ENCODE measurements at regions not wholly inside any gene's neighbourhood (a gene's known extent, or its start where the extent isn't known, plus 50 kb on each side); places are given as distances from the start of the nearest gene placed in this dataset.

GRCh38 chr7:67451306-67451705 is 454.7 kb downstream of the TYW1 start:
- H3K79me1 ChIP-seq (ENCODE audit: low read depth, low read length), result no peaks in the 10 kb centered on the region
- H4K91ac ChIP-seq (replicated peaks; ENCODE audit: insufficient read length, low read length), result no peak overlapping the region
- H3K79me2 ChIP-seq (ENCODE audit: control insufficient read depth in 1 of 2, insufficient read depth in 2 of 2, low read length in 2 of 2), result no peaks in the 10 kb centered on the region; a peak in 1 of 4 replicates
- no peak overlapping the region for H2AK5ac ChIP-seq (ENCODE audit: low read depth, low read length)
- no peak overlapping the region for H3K14ac ChIP-seq (ENCODE audit: insufficient read length)
- peaks cover 0 to 3% of the 10 kb centered on the region in 2 experiments for H4K20me1 ChIP-seq (replicated peaks in 1 of 2; ENCODE audit: control insufficient read depth in 1 of 2, insufficient read depth in 2 of 2, low read length in 2 of 2)
- H3K36me3 ChIP-seq (ENCODE audit: control insufficient read depth in 2 of 4, insufficient read depth in 4 of 4, low read length in 3 of 4), result no peaks in the 10 kb centered on the region
- POLR2A ChIA-PET (ENCODE audit: partially characterized antibody), result no interaction called here
- TF ChIP-seq RFX5 (IDR thresholded peaks at IDR 0.05; ENCODE audit: borderline replicate concordance, low read depth, low read length) (no peak), YY1 (IDR thresholded peaks at IDR 0.05; ENCODE audit: low read depth, low read length) (no peak), CBX5 (IDR thresholded peaks at IDR 0.05; ENCODE audit: low read depth, low read length) (no peak), EZH2 (IDR thresholded peaks at IDR 0.05; ENCODE audit: low read depth, low read length, severe bottlenecking) (no peak)
- no peak overlapping the region for H2BK15ac ChIP-seq (ENCODE audit: low read length)
- no peak overlapping the region for H2AFZ ChIP-seq (ENCODE audit: low read length)
- no peak overlapping the region for H3K9ac ChIP-seq (replicated peaks in 1 of 4; ENCODE audit: extremely low read depth in 1 of 4, low read depth in 3 of 4, low read length in 3 of 4)
- no peak overlapping the region for H3K18ac ChIP-seq (ENCODE audit: extremely low read depth, low read length)
- H2BK120ac ChIP-seq (replicated peaks; ENCODE audit: low read depth, low read length), result no peak overlapping the region
- H3K23me2 ChIP-seq (ENCODE audit: low read depth, low read length), result peaks cover 6% of the 10 kb centered on the region; the same call in 1 of the 2 replicates
- H4K8ac ChIP-seq (ENCODE audit: extremely low read depth, insufficient read depth, low read length), result no peak overlapping the region
- FAIRE-seq (no peak), DNase-seq (ENCODE audit: low read depth in 1 of 2, low spot score in 2 of 2) (no peak)
- no peak overlapping the region for H3K23ac ChIP-seq (ENCODE audit: insufficient read length)
- no peak overlapping the region for H3K4me2 ChIP-seq (ENCODE audit: insufficient read depth in 1 of 2, low read depth in 2 of 2, low read length in 2 of 2)
- no peaks in the 10 kb centered on the region for H3K27me3 ChIP-seq (replicated peaks in 1 of 4; ENCODE audit: control insufficient read depth in 3 of 4, extremely low read depth in 1 of 4, insufficient read depth in 3 of 4, low read length in 3 of 4)
- H4K5ac ChIP-seq (ENCODE audit: insufficient read length, low read depth, low read length), result no peak overlapping the region
- 97% methylated on average over 9 of the region's 9 CpGs; no CpG with 5 or more reads in 1 of the 2 experiments for WGBS, 2 experiments (ENCODE audit: extremely low coverage in 1 of 2, insufficient coverage in 1 of 2, insufficient read length in 1 of 2, insufficient replicate concordance in 2 of 2, low coverage in 1 of 2, low lambda C conversion rate in 2 of 2, missing lambda C conversion rate in 1 of 2)
- no peak overlapping the region for H3K4ac ChIP-seq (replicated peaks; ENCODE audit: insufficient read length, low read depth, low read length)
- no peaks in the 10 kb centered on the region for H3K9me3 ChIP-seq (ENCODE audit: insufficient read depth in 2 of 2, low read depth in 1 of 2, low read length in 1 of 2)
- no peak overlapping the region for H2BK5ac ChIP-seq (ENCODE audit: low read depth, low read length)
- H2BK20ac ChIP-seq (ENCODE audit: low read length), result no peak overlapping the region
- CTCF ChIA-PET (ENCODE audit: partially characterized antibody), result interaction anchor here (1.3 to 1.4 kb wide), 2 partner anchors 26 to 33 kb away, joined by 3 read pairs; no protein-coding TSS in a partner anchor
- H2BK12ac ChIP-seq (ENCODE audit: low read depth, low read length), result no peak overlapping the region
- peaks cover 0 to 4% (median 0%) of the 10 kb centered on the region in 4 experiments; a peak in 1 of 7 replicates for H3K4me1 ChIP-seq (replicated peaks in 1 of 4; ENCODE audit: control insufficient read depth in 3 of 4, insufficient read depth in 4 of 4, low read length in 3 of 4)
- H3K27ac ChIP-seq (ENCODE audit: low read depth, low read length), result no peak overlapping the region
- H3K56ac ChIP-seq (replicated peaks; ENCODE audit: insufficient read length, low read depth, low read length), result no peak overlapping the region
- no peak overlapping the region for H3K4me3 ChIP-seq (ENCODE audit: extremely low read depth in 1 of 4, insufficient read depth in 2 of 4, low read depth in 3 of 4, low read length in 4 of 4)

Data from H1 (cell line).